ENCODE measurements at regions not wholly inside any gene's neighbourhood (a gene's known extent, or its start where the extent isn't known, plus 50 kb on each side); places are given as distances from the start of the nearest gene placed in this dataset.

DNA sequence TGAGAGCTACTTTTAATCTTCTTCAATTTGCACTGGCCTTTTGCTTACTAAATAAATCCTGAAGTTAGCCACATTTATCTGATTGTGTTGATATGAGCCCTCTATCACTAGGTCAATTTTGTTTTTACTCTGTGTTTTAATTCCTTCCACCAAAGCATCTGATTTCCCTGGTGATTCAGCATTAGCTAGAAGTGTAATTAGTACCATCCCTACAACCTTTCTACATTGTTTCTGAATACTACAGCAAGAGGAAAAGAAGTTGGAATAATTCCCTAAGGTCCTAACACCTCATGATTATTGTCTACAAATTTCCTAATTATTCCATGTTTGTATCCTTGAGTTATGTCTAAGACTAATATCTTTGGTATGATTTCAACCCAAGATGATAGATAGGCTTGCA lies 1093.6 kb downstream of the SUCLG1 start:
- TF ChIP-seq, protein P1, sequence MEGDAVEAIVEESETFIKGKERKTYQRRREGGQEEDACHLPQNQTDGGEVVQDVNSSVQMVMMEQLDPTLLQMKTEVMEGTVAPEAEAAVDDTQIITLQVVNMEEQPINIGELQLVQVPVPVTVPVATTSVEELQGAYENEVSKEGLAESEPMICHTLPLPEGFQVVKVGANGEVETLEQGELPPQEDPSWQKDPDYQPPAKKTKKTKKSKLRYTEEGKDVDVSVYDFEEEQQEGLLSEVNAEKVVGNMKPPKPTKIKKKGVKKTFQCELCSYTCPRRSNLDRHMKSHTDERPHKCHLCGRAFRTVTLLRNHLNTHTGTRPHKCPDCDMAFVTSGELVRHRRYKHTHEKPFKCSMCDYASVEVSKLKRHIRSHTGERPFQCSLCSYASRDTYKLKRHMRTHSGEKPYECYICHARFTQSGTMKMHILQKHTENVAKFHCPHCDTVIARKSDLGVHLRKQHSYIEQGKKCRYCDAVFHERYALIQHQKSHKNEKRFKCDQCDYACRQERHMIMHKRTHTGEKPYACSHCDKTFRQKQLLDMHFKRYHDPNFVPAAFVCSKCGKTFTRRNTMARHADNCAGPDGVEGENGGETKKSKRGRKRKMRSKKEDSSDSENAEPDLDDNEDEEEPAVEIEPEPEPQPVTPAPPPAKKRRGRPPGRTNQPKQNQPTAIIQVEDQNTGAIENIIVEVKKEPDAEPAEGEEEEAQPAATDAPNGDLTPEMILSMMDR (conservative IDR thresholded peaks at IDR 0.05; ENCODE audit: low read depth, low read length): no peak
- TF ChIP-seq EZH2phosphoT487 (IDR thresholded peaks at IDR 0.05; ENCODE audit: borderline replicate concordance, low read length) (no peak), EZH2 (IDR thresholded peaks at IDR 0.05; ENCODE audit: low read length, unreplicated experiment) (no peak)
